Spinal cord (tissue), 9 donors: ENCODE measurements at regions not wholly inside any gene's neighbourhood (a gene's known extent, or its start where the extent isn't known, plus 50 kb on each side); places are given as distances from the start of the nearest gene placed in this dataset.
"Not testable (repeated sequence)": the region's sequence is repeated elsewhere in the genome, so short reads cannot be mapped to it uniquely, and the experiment has no call there.

Experiments
- DNase-seq, 6 donors: peaks; one replicate each; pipeline versions ENCODE4 v3.0.0 to v3.0.0-alpha.2; 2013 to 2015; ENCODE audit warnings: low spot score in 6 of 6, low read depth in 4 of 6
- H3K27ac ChIP-seq: one replicate; pipeline ENCODE4 v1.5.1; 2013; ENCODE audit warnings: low read depth, low read length, control low read depth
- H3K27me3 ChIP-seq: one replicate; pipeline ENCODE4 v1.6.1; 2013; ENCODE audit warnings: low read length; ENCODE audit not compliant: control insufficient read depth, insufficient read depth
- H3K36me3 ChIP-seq: one replicate; pipeline ENCODE4 v1.6.1; 2013; ENCODE audit warnings: low read length; ENCODE audit not compliant: control insufficient read depth, insufficient read depth
- H3K4me1 ChIP-seq: one replicate; pipeline ENCODE4 v1.6.1; 2013; ENCODE audit warnings: low read length; ENCODE audit not compliant: control insufficient read depth, insufficient read depth
- H3K4me3 ChIP-seq: one replicate; pipeline ENCODE4 v1.5.1; 2013; ENCODE audit warnings: low read depth, low read length, control low read depth
- H3K9me3 ChIP-seq: one replicate; pipeline ENCODE4 v1.6.1; 2013; ENCODE audit warnings: low read length; ENCODE audit not compliant: control insufficient read depth, insufficient read depth
- WGBS: methylation state at CpG from one replicate; pipeline ENCODE4 v1.1.5; 2013; ENCODE audit warnings: missing lambda C conversion rate; ENCODE audit not compliant: insufficient coverage; 5-methylcytosine and 5-hydroxymethylcytosine counted together
- donor health status: healthy.

DNA sequence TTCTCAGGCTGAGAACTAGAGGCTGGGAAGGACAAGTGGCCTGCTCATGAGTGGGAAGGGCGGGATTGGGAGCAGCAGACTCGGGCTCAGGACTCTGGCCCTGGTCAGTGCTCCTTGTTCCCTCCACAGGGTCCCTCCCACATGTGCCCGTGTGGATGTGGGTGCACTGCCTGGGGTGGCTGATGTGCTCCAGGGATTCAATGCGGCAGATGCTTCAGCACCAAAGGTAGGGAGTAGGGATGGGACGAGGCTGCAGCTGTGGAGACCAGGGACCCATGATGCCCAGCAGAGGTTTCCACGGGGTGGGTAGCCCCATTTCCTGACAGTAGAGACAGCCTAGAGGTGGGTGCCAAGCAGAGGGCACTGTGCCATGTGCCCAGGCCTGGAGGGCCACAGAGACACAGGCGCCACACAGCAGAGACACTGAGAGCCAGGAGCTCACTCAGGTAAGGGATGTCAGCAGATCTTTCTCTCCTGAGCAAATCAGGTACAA, 89.5 kb downstream of the GGTLC2 start:
- H3K4me3 ChIP-seq: no peak overlapping the region
- H3K27ac ChIP-seq: no peak overlapping the region
- DNase-seq: no peak
- no peaks in the 10 kb centered on the region for H3K9me3 ChIP-seq
- no peaks in the 10 kb centered on the region for H3K36me3 ChIP-seq
- no peaks in the 10 kb centered on the region for H3K4me1 ChIP-seq
- 70% methylated on average over 7 of the region's 7 CpGs for WGBS
- no peaks in the 10 kb centered on the region for H3K27me3 ChIP-seq

GRCh38 chr22:22734395-22735272, 90.2 kb downstream of the GGTLC2 start:
- not testable (repeated sequence) for H3K4me3 ChIP-seq, H3K9me3 ChIP-seq, H3K27me3 ChIP-seq, H3K4me1 ChIP-seq, H3K27ac ChIP-seq, H3K36me3 ChIP-seq, DNase-seq
- WGBS: 68% methylated on average over 13 of the region's 17 CpGs

DNA sequence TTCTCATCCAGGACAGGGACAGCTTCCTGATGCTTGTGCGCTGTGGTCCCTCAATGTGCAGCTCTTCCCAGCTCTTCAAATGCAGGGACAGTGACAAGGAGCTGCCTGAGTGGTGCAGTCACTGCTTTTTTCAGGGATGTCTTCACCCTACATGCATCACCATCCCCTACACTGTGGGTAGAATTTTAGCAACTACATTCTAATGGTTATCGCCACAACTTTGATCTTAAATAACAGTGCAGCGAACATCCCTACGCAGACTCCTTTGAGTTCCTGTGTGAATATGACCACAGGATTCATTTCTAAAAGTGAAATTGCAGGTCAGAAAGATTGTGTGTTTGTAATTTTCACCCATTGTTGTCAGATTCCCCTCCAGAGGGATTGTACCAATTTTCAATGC, 90.9 kb downstream of the GGTLC2 start:
- not testable (repeated sequence) for H3K4me1 ChIP-seq, H3K4me3 ChIP-seq, H3K27ac ChIP-seq, H3K27me3 ChIP-seq, H3K36me3 ChIP-seq, DNase-seq, H3K9me3 ChIP-seq
- 80% methylated on average over 2 of the region's 4 CpGs for WGBS

GRCh38 chr22:22735695-22736611, 91.5 kb downstream of the GGTLC2 start:
- no CpG with 5 or more reads among the region's 3 CpGs for WGBS
- Histone ChIP-seq H3K36me3 (no peaks in the 10 kb centered on the region), H3K27me3 (no peaks in the 10 kb centered on the region)

DNA sequence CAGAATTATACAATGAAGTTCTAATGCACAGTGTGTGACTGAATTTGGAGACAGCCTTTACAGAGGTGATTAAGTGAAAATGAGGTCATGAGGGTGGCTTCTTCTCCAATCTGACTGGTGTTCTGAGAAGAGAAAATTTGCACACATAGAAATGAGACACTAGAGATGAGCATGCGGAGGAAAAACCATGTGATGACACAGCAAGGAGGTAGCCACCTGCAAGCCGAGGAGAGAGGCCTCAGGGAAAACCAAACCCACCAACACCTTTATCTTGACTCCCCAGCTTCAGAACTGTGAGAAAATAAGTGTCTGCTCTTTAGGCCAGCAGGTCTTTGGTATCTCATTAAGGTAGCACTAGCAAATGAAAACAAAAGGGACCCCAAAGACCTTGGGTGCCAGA, 93.2 kb downstream of the GGTLC2 start:
- no peaks in the 10 kb centered on the region for H3K4me1 ChIP-seq
- no peak for DNase-seq
- no peak overlapping the region for H3K4me3 ChIP-seq
- H3K27ac ChIP-seq: no peak overlapping the region
- no peaks in the 10 kb centered on the region for H3K27me3 ChIP-seq
- WGBS: 86% methylated on average over 1 of the region's 2 CpGs
- no peaks in the 10 kb centered on the region for H3K9me3 ChIP-seq
- no peaks in the 10 kb centered on the region for H3K36me3 ChIP-seq

More at GRCh38 chr22:22735695-22736611, 91.5 kb downstream of the GGTLC2 start:
- Histone ChIP-seq H3K27ac (no peak overlapping the region), H3K9me3 (no peaks in the 10 kb centered on the region), H3K4me1 (no peaks in the 10 kb centered on the region), H3K4me3 (no peak overlapping the region)
- DNase-seq: no peak

GRCh38 chr22:22738959-22739585, 94.7 kb downstream of the GGTLC2 start:
- no peaks in the 10 kb centered on the region for H3K9me3 ChIP-seq
- H3K4me3 ChIP-seq: no peak overlapping the region
- H3K36me3 ChIP-seq: no peaks in the 10 kb centered on the region
- peaks cover 2% of the 10 kb centered on the region for H3K27me3 ChIP-seq
- no peaks in the 10 kb centered on the region for H3K4me1 ChIP-seq
- no peak overlapping the region for H3K27ac ChIP-seq
- WGBS: 77% methylated on average over 3 of the region's 5 CpGs
- no peak for DNase-seq

DNA sequence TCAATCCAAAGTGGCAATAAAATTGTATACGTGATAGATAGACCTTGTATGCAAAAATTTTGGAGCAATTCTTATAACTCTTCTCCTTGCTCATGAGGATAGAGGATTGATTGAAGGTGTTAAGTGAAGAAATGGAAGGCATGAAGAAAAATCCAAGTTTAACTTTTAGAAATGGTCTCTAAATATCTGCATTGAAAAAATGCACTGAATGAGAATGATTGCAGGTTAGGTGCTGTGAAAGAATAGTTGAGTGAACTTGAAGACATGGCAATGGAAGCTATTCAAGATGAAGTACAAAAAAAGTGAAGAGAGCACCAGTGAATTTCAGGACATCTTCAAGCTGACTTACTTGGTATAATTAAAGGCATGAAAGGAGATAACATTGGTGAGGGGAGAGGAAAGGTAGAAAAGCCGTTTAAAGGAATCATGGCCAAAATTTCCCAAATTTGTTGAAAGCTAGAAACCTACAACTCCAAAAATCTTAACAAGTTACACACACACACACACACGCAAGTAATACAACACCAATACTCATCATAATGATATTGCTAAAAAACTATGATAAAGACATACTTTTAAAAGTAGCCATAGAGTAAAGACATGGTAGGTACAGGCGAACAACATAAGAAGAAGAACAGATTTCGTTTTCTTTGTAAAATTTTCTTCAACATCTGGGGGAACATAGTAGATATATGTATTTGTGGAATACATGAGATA, 96.3 kb downstream of the GGTLC2 start:
- WGBS: no CpG with 5 or more reads among the region's 5 CpGs
- H3K27ac ChIP-seq: no peak overlapping the region
- H3K4me3 ChIP-seq: no peak overlapping the region
- no peaks in the 10 kb centered on the region for H3K36me3 ChIP-seq
- H3K9me3 ChIP-seq: no peaks in the 10 kb centered on the region
- peaks cover 8% of the 10 kb centered on the region for H3K27me3 ChIP-seq
- DNase-seq: no peak
- no peaks in the 10 kb centered on the region for H3K4me1 ChIP-seq

GRCh38 chr22:22741843-22742242, 97.4 kb downstream of the GGTLC2 start:
- H3K4me3 ChIP-seq: no peak overlapping the region
- peaks cover 8% of the 10 kb centered on the region for H3K27me3 ChIP-seq
- no peak for DNase-seq
- no peaks in the 10 kb centered on the region for H3K4me1 ChIP-seq
- no peak overlapping the region for H3K27ac ChIP-seq
- no peaks in the 10 kb centered on the region for H3K36me3 ChIP-seq
- no peaks in the 10 kb centered on the region for H3K9me3 ChIP-seq
- 100% methylated on average over 2 of the region's 4 CpGs for WGBS

DNA sequence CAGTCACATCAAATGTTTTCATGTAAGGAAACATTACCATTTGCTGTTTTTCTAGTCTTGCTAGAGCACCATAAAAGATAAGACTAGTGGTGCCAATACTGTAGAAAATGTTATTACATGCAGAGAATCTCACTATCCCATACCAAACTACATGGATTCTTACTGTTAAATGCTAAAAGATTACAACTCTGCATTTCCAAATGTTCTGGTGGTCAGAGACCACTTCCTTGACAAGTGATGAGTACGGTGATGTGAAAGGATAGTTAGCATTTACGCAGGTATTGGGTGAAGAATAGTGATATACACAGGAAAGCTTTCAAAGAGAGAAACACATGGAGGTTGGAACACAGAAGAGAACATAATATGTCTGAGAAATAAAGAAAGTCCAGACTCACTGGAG, 98.2 kb downstream of the GGTLC2 start:
- peaks cover 5% of the 10 kb centered on the region for H3K4me1 ChIP-seq
- H3K9me3 ChIP-seq: no peaks in the 10 kb centered on the region
- WGBS: 91% methylated on average over 2 of the region's 2 CpGs

More for the DNA sequence above, 98.2 kb downstream of the GGTLC2 start:
- Histone ChIP-seq H3K27me3 (peaks cover 8% of the 10 kb centered on the region), H3K36me3 (no peaks in the 10 kb centered on the region), H3K4me3 (no peak overlapping the region), H3K27ac (no peak overlapping the region)
- DNase-seq: no peak
